ENCODE measurements at regions not wholly inside any gene's neighbourhood (a gene's known extent, or its start where the extent isn't known, plus 50 kb on each side); places are given as distances from the start of the nearest gene placed in this dataset.

DNA sequence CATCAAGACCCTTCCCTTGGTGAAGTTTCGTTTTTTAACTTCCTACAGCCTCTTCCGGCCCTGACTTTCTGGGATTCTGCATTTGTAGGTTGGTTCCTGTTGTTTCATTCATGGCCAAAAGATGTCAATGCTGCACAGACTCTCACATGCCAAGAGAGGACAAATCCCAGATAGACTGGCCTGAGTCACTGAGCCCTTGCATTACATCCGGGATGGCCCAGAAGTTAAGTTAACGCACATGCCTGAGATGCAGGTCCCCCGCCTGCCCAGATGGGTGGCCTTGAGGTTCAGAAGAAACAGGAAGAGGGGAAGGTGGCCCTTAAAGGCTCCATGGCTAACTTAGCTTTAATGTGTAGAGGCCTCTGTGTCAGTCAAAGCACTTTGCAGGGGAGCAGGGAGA, 51.6 kb upstream of the SRGAP3 start:
- DNase-seq: no peak

DNA sequence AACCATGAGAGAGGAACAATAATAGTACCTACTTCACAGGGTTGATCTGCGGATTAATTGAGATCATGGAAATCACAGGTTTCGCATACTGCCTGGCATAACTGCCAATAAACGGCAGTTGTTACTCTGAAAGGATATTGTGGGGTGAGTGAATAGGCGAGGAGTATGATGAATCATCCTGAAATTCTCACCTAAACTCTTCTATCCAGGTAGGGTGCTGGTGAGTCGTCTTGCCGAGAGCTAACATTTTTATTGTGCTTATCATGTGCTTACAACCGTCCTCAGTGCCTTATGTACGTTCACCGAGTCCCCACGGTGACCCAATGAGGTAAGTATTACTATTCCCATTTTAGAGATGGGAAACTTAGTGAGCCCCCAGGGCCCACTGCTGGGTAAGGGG, 52.4 kb upstream of the SRGAP3 start:
- DNase-seq: no peak

DNA sequence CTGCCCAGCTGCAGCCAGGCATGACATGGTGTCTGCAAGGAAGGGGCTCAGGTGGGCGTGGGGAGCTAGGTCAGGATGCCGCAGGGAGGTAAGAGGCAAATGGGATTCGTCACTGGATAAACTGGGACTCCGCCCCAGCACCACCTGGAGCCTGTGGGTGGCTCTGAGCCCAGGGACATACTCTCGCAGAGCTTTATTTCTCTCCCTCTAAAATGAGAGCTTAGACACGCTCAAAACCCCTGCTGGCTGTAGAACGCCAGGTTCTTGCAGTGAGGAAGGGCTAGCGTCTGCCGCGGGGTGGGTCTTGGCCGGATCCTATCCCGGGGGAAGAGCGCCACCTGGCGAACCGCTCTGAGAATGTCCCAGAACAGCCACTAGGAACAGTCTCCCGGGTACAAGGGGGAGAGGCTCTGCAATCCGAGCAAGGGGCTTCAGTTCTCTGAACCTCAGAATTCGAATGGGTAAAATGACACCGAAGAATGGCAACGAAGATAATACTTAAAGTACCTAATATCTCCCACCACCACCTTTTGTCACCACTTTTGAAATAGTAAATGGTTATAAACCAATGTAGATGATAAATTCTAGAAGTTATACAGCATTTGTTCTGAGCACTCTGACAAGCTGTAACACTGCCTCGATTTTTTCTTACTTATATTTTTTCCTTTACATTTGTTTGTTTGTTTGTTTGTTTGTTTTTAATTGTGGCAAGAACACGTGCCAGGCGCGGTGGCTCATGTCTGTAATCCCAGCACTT, 53.2 kb upstream of the SRGAP3 start:
- peak; percentile 70 for DNase-seq

DNA sequence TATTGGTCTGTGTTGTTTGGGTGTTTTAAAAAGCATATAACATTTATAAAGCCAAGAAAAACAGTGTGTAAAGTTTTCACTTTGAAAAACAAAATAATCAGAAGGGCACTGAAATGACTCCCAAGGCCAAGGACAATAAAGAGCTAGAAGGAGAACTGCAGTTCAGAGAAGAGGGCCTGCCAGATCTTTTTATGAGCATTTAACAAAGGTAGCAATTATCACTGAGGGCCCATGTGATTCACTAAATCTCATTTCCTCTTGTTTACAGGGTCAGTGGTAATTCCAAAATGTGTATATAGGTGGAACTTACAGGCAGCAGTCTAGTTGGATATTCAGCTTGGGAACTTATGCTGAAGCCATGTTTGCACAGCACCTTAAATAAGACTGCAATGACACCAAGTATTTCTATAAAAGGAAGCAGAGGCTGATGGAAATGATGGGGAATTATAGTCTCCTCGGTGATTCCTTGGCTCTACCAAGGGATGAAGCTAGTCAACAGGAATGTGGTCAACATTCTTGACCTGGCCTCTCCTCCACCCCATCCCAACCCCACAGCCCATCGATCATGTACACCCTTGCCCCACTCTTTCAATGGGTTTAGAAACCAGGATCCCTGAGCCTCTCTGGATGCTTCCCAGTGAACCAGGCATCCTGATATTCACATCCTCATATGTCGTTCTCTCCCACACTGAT, 54.4 kb upstream of the THUMPD3 start:
- no peak for DNase-seq

DNA sequence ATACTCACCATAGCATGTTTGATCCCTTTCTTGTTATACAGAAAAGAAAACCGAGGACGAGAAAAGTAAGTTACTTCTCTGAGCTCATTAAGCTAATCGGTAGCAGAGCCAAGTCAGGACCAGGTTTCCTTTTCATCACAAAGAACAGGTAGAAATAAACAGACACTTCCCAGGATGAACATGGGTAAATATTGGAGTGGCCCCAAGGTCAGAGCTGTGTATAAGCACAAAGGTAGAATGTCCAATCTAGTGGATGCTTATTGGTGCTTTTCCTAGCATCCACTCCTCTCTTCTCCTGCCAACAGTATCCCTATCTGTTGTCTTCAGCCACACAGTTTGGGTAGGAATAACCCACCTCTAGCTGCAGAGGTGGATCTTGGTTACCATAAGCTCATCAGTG, 52.8 kb upstream of the THUMPD3 start:
- no peak for DNase-seq

DNA sequence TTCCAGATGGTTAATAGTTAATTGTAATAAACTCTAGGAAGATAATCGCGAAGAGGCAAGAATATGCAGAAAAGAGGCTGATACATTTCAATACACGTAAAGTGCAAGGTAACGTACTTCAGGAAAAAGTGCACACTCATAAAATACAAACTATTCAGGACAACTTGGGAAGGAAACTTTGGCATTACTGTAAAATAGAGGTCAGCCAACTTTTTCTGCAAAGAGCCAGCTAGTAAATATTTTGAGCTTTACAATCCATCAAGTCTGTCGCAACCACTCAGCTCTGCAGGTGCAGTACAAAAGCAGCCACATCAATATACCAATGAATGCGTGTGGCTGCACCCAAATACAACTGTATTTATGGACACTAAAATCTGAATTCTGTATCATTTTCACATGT, 51.6 kb upstream of the THUMPD3 start:
- DNase-seq: no peak

All from CD4-positive, alpha-beta T cell treated with Interferon gamma for 1 hour (primary cell).